DMS53 treated with DMSO at 0.1 percent for 48 hours (cell line): ENCODE measurements at regions not wholly inside any gene's neighbourhood (a gene's known extent, or its start where the extent isn't known, plus 50 kb on each side); places are given as distances from the start of the nearest gene placed in this dataset.
"Not testable (repeated sequence)": the region's sequence is repeated elsewhere in the genome, so short reads cannot be mapped to it uniquely, and the experiment has no call there.

Experiments
- DNase-seq: peaks from one replicate; lab custom pipeline; 2025; ENCODE audit not compliant: unreplicated experiment; lab: John Stamatoyannopoulos, UW

- DNase-seq = no peak
Observed at GRCh38 chr1:195715652-195716051, 892.6 kb downstream of the KCNT2 start.

- no peak for DNase-seq
Observed at GRCh38 chr1:195714248-195714647, 894.0 kb downstream of the KCNT2 start.

DNA sequence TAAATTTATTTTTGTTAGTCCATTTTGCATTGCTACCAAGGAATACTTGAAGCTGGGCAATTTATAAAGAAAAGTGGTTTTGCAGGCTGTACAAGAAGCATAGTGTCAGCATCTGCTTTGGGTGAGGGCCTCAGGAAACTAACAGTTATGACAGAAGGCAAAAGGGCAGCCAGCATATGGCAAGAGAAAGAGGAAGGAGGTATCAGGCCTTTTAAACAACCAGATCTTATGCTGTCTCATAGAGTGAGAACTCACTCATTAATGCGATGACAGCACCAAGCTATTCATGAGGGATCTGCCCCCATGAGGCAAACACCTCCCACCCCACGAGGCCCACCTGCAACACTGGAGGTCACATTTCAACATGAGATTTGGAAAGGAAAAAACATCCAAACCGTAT lies 898.4 kb downstream of the KCNT2 start:
- DNase-seq = no peak

DNA sequence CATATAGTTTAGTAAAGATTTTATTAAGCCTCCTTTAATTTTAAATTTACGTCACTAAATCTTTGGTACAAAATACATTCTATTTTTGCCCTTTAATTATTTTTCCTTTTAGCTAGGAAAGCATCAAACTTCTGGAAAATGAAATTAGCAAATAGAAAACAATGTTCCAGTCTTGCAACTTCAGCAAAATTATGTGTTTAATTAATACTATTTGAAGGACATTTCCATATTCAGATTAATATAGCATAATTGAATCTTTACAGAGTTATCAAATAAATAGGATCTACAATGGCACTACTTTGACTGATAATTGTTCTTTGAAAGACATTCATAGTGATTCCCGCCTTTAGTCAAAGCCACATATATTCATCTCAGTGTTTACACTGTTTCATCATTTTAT lies 904.2 kb downstream of the KCNT2 start:
- no peak for DNase-seq

GRCh38 chr1:195701149-195701548 lies 907.1 kb downstream of the KCNT2 start:
- DNase-seq = no peak

- no peak for DNase-seq
Observed at GRCh38 chr1:195697130-195697529, 911.1 kb downstream of the KCNT2 start.

- DNase-seq = no peak
Observed at GRCh38 chr1:195686764-195687163, 921.5 kb downstream of the KCNT2 start.

DNA sequence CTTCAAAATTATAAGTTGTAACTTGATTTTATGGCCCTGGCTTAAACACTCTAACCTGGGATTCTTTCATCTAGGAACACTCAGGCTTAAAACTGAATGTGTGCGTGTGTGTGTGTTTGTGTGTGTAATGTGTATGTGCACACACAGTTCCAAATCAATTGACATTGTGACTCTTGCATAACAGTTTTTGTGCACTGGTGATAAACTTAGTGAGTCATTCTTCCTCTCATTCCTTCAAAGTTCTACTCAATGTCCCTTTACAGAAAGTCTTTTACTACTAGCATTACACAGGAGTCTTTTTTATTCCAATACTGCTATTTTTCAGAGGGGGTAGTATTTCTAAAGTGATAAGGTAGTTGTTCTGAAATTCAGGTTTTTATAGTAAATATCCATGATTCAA lies 943.6 kb downstream of the KCNT2 start:
- no peak for DNase-seq

DNA sequence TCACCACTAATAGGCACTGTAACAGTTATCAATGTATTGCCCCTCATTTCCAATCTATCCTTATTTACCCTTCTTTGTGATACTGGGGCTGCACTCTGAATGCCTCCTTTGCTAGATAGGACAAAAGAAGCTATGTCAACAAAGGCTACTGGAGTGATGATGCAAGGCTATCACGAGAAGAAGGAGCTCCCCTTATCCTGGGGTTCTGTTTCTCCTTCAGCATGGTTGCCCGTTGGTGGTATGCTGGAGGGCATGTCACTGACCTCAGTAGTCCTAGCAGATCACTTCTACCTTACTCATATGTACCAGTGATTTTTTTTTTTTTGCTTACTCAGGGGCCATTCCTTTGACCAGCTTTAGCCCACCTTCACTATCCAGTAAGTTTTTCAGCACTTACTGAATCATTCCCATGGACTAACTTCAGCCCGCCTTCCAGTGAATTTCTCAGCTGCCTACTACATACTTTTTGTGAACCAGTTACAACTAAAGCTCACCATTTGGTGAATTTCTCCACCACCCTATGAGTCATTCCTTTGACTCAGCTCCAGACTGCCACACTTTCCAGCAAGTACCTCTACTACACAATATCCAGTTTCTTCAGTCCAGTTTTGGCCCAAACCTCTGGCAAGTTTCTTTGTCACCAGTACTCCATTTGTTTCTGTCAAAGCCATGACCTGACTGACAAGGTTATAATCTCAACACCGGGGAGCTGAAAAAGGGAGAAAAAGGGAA lies 944.5 kb downstream of the KCNT2 start:
- no peak for DNase-seq

GRCh38 chr1:195656780-195657179 lies 951.5 kb downstream of the KCNT2 start:
- DNase-seq = no peak

- not testable (repeated sequence) for DNase-seq
Observed at GRCh38 chr1:195648875-195649274, 959.4 kb downstream of the KCNT2 start.

- DNase-seq = peak; percentile 31
Observed at GRCh38 chr1:195637539-195637938, 970.7 kb downstream of the KCNT2 start.

DNA sequence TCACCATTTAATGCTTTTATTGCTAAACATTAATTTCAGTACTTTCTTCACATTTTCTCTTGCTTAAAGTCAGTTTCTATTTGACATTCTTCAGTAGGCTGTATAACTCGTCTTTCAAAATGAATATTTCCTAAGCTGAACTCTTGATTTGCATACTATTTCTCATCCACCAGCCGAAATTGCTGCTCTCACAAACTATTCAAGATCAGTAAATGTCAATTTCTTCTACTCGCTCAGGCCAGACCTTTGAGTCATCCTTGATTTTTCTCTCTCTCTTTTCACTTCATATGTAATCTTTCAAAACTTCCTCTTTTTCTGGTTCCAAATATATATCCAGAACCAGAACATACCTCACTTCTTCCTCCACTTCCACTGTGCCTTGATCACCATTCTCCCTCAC lies 990.0 kb downstream of the KCNT2 start:
- DNase-seq = no peak

DNA sequence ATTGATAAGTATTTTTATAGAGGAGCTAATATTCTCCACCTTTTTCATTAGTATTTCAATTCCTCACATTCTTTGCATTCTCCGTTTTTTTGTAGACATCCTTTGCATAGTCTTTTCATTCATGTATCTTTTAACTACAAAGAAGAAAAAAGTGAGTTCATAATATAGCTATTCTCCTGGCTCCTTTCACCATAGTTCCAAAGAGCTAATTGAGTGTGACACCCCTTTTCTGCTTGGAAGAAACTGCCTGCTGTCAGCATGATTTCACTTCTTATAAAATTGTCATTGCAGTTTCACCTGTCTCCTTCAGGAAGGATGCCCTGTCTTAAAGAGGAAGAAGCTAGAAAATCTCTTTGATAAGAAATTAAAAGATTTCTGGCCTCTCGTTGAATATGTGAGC lies 991.1 kb downstream of the KCNT2 start:
- no peak for DNase-seq

DNA sequence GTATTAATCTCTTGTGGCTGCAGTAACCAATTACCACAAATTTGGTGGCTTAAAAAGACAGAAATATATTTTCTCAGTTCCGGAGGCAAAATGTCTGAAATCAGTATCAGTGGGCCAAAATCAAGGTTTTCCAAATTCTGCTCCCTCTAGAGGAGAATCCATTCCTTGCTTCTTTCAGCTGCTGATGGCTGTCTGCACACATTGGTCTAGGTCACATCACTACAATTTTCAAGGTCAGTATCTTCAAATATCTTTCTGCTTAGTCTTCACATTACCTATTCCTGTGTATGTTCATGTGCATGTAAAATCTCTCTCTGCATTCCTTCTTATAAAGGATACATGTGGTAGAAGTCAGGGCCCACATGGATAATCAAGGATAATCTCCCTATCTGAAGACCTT lies 999.4 kb downstream of the KCNT2 start:
- DNase-seq = no peak

DNA sequence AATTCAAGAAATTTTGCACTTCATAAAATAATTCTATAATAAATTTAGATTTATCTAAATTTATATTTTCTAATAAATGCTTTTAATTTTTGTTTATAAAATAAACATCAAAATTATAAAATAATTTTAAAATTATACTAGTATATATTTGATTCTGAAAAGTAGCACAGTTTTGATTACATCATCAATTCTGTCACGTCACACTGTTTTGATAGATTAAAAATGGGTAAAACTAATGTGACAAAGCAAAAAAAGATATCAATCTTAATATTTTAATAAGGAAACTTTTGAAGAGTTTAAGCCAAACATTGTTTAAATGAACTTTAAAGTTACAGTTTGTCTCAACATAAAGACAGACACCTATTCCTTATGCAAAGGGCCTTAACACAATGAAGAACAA lies 1001.8 kb downstream of the KCNT2 start:
- DNase-seq = no peak

DNA sequence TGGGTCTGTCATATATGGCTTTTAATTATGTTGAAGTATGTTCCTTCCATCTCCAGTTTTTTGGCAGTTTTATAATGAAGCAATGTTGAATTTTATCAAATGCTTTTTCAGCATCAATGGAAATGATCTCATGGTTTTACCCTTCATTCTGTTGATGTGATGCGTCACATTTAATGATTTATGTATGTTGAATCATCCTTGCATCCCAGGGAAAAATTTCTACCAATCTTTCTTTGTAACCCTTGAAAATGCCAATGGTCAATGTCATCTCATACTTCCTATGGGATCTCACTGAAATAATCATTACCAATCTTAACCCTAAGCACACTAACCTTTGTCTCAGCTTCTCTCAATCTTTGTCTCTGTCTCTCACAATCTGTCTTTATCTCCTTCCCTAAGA lies 1004.0 kb downstream of the KCNT2 start:
- DNase-seq = no peak

GRCh38 chr1:195597891-195598290 lies 1010.3 kb downstream of the KCNT2 start:
- no peak for DNase-seq

- DNase-seq = no peak
Observed at GRCh38 chr1:195594773-195595172, 1013.5 kb downstream of the KCNT2 start.

DNA sequence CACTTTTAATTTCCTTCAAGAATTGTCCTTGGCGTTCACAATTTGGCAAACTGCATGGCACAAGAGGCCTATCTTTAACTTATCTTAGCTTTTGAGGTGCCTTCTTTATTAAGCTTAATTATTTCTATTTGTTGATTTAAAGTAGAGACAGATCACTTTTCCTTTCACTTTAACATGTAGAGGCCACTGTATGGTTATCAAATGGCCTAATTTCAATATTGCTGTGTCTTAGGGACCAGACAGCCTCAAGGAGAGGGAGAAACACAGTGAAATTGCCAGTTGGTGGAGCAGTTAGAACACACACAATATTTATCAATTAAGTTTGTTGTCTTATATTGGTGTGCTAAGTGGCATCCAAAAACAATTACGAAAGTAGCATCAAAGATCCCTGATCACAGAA lies 1013.9 kb downstream of the KCNT2 start:
- DNase-seq = no peak

GRCh38 chr1:195591917-195592672 lies 1016.1 kb downstream of the KCNT2 start:
- no peak for DNase-seq

DNA sequence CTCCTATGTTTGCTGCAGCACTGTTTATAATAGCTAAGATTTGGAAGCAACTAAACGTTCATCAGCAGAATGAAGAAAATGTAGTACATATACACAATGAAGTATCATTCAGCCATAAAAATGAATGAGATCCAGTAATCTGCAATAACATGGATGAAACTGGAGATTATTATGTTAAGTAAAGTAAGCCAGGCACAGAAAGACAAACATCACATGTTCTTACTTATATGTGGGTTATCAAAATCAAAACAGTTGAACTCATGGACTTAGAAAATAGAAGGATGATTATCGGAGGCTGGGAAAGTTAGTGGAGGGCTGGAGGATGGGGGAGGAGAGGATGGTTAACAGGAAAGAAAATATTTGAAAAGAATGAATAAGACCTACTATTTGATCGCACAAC lies 1017.6 kb downstream of the KCNT2 start:
- DNase-seq = no peak
